ENCODE measurements at regions not wholly inside any gene's neighbourhood (a gene's known extent, or its start where the extent isn't known, plus 50 kb on each side); places are given as distances from the start of the nearest gene placed in this dataset.

DNA sequence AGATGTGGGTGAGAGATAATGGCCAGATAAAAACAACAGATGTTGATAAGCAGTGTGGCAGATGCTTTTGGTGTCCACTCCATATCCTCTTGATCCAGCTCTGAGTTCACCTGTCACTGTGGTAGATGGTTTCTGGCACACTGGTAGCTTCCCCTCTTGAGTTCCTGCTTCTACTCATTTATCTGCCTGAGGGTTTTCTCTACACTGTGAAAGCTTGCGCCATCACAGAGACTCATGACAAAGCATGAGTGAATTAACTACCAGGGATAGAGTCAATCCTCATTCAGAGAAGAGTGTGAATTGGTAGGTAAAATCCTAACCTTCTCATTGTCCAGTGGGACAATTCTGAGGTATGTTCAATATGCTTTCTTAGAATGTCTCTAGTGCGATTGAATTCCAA, 50.0 kb upstream of the ARHGEF26 start:
- Histone ChIP-seq H3K4me2 (ENCODE audit: low read length) (no peak overlapping the region), H3K27me3 (ENCODE audit: control insufficient read depth, insufficient read depth, low read length) (no peaks in the 10 kb centered on the region), H3K9me3 (ENCODE audit: control insufficient read depth, low read length) (no peaks in the 10 kb centered on the region), H3K36me3 (ENCODE audit: control insufficient read depth, insufficient read depth, low read length) (no peaks in the 10 kb centered on the region), H3K79me2 (no peaks in the 10 kb centered on the region), H3K4me1 (no peaks in the 10 kb centered on the region), H3K4me3 (ENCODE audit: low read depth, low read length) (no peak overlapping the region), H3K27ac (no peak overlapping the region), H3K9ac (no peak overlapping the region), H2AFZ (no peak overlapping the region)
- TF ChIP-seq, protein P1, sequence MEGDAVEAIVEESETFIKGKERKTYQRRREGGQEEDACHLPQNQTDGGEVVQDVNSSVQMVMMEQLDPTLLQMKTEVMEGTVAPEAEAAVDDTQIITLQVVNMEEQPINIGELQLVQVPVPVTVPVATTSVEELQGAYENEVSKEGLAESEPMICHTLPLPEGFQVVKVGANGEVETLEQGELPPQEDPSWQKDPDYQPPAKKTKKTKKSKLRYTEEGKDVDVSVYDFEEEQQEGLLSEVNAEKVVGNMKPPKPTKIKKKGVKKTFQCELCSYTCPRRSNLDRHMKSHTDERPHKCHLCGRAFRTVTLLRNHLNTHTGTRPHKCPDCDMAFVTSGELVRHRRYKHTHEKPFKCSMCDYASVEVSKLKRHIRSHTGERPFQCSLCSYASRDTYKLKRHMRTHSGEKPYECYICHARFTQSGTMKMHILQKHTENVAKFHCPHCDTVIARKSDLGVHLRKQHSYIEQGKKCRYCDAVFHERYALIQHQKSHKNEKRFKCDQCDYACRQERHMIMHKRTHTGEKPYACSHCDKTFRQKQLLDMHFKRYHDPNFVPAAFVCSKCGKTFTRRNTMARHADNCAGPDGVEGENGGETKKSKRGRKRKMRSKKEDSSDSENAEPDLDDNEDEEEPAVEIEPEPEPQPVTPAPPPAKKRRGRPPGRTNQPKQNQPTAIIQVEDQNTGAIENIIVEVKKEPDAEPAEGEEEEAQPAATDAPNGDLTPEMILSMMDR (IDR thresholded peaks at IDR 0.05): no peak

Data from parathyroid adenoma (tissue), 2 donors.